ENCODE measurements at regions not wholly inside any gene's neighbourhood (a gene's known extent, or its start where the extent isn't known, plus 50 kb on each side); places are given as distances from the start of the nearest gene placed in this dataset.

GRCh38 chr3:124654470-124654845 is 75.8 kb upstream of the UMPS start:
- Mint-ChIP-seq H3K4me1 (peaks cover 6% of the 10 kb centered on the region), H3K9me3 (no peaks in the 10 kb centered on the region), H3K27me3 (ENCODE audit: low read depth, poor library complexity) (no peaks in the 10 kb centered on the region), H3K36me3 (ENCODE audit: low read depth) (peaks cover 49% of the 10 kb centered on the region), H3K27ac (no peak overlapping the region), H3K4me3 (no peak overlapping the region)
- DNase-seq, result no peak
- no peak for TF ChIP-seq CTCF (IDR thresholded peaks at IDR 0.05)

- no peak overlapping the region for H3K27ac Mint-ChIP-seq
- DNase-seq, result no peak
- H3K4me3 Mint-ChIP-seq, result no peak overlapping the region
- no peaks in the 10 kb centered on the region for H3K9me3 Mint-ChIP-seq
- TF ChIP-seq CTCF (IDR thresholded peaks at IDR 0.05), result no peak
- peaks cover 6% of the 10 kb centered on the region for H3K4me1 Mint-ChIP-seq
- no peaks in the 10 kb centered on the region for H3K27me3 Mint-ChIP-seq (ENCODE audit: low read depth, poor library complexity)
- H3K36me3 Mint-ChIP-seq (ENCODE audit: low read depth), result peaks cover 57% of the 10 kb centered on the region
Measured at GRCh38 chr3:124656531-124656930, 73.7 kb upstream of the UMPS start.

- Mint-ChIP-seq H3K27me3 (ENCODE audit: low read depth, poor library complexity) (no peaks in the 10 kb centered on the region), H3K4me1 (peaks cover 6% of the 10 kb centered on the region), H3K9me3 (no peaks in the 10 kb centered on the region)
Measured at GRCh38 chr3:124657138-124657537, 73.1 kb upstream of the UMPS start.

GRCh38 chr3:124658270-124658669 is 72.0 kb upstream of the UMPS start:
- no peaks in the 10 kb centered on the region for H3K27me3 Mint-ChIP-seq (ENCODE audit: low read depth, poor library complexity)
- peaks cover 51% of the 10 kb centered on the region for H3K36me3 Mint-ChIP-seq (ENCODE audit: low read depth)
- DNase-seq, result no peak
- TF ChIP-seq CTCF (IDR thresholded peaks at IDR 0.05), result no peak
- H3K27ac Mint-ChIP-seq, result peak overlapping the region; percentile 24
- H3K9me3 Mint-ChIP-seq, result no peaks in the 10 kb centered on the region
- H3K4me1 Mint-ChIP-seq, result peaks cover 2% of the 10 kb centered on the region
- no peak overlapping the region for H3K4me3 Mint-ChIP-seq

More at GRCh38 chr3:124657138-124657537, 73.1 kb upstream of the UMPS start:
- Mint-ChIP-seq H3K27ac (no peak overlapping the region), H3K36me3 (ENCODE audit: low read depth) (peaks cover 54% of the 10 kb centered on the region), H3K4me3 (no peak overlapping the region)
- no peak for TF ChIP-seq CTCF (IDR thresholded peaks at IDR 0.05)
- no peak for DNase-seq

GRCh38 chr3:124659175-124659574 is 71.1 kb upstream of the UMPS start:
- Mint-ChIP-seq H3K9me3 (no peaks in the 10 kb centered on the region), H3K27me3 (ENCODE audit: low read depth, poor library complexity) (no peaks in the 10 kb centered on the region), H3K4me1 (no peaks in the 10 kb centered on the region), H3K4me3 (no peak overlapping the region), H3K27ac (no peak overlapping the region), H3K36me3 (ENCODE audit: low read depth) (peaks cover 54% of the 10 kb centered on the region)
- no peak for TF ChIP-seq CTCF (IDR thresholded peaks at IDR 0.05)
- DNase-seq, result no peak

GRCh38 chr3:124660599-124660998 is 69.7 kb upstream of the UMPS start:
- no peaks in the 10 kb centered on the region for H3K4me1 Mint-ChIP-seq
- H3K4me3 Mint-ChIP-seq, result no peak overlapping the region
- H3K27me3 Mint-ChIP-seq (ENCODE audit: low read depth, poor library complexity), result no peaks in the 10 kb centered on the region
- H3K36me3 Mint-ChIP-seq (ENCODE audit: low read depth), result peaks cover 43% of the 10 kb centered on the region
- no peak for DNase-seq
- no peak for TF ChIP-seq CTCF (IDR thresholded peaks at IDR 0.05)
- no peaks in the 10 kb centered on the region for H3K9me3 Mint-ChIP-seq
- H3K27ac Mint-ChIP-seq, result no peak overlapping the region

Data from nephron progenitor cell (in vitro differentiated cells).